ENCODE measurements at regions not wholly inside any gene's neighbourhood (a gene's known extent, or its start where the extent isn't known, plus 50 kb on each side); places are given as distances from the start of the nearest gene placed in this dataset.

DNA sequence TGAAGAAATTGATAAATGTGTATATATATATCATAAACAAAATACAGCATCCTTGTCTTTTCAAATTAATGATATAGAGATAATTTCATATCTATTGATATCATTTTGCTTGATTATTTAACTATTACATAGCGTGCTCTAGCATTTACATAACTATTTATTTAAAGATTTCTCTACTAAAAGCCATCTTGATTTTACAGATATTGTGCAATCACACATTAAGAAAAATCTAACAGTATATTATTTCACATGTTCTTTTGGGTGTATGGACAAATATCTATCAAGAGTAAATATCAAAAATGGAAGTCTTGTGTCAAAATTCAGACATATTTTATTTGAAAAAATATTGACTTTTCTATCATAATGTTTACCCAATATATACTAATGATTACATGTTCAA is 966.8 kb downstream of the SLITRK5 start:
- Histone ChIP-seq H3K4me3 (ENCODE audit: insufficient read depth, low read length, poor library complexity, severe bottlenecking) (no peak overlapping the region), H3K9me3 (ENCODE audit: insufficient read depth, low read length) (peaks cover under 1% of the 10 kb centered on the region; the same call in 1 of the 2 replicates), H3F3A (ENCODE audit: insufficient read depth) (no peaks in the 10 kb centered on the region), H4K20me1 (ENCODE audit: low read depth, low read length) (no peaks in the 10 kb centered on the region), H3K4me2 (ENCODE audit: low read depth, low read length, poor library complexity, severe bottlenecking) (no peak overlapping the region), H3K9ac (ENCODE audit: low read length) (no peak overlapping the region), H3K9me2 (replicated peaks; ENCODE audit: insufficient read depth, low read length) (no peaks in the 10 kb centered on the region), H3K36me3 (ENCODE audit: low read length) (no peaks in the 10 kb centered on the region), H3K27ac (ENCODE audit: low read depth, low read length) (no peak overlapping the region), H3K27me3 (ENCODE audit: low read length) (no peaks in the 10 kb centered on the region), H3K79me2 (ENCODE audit: insufficient read depth, low read length) (no peaks in the 10 kb centered on the region), H2AFZ (ENCODE audit: low read depth, low read length, severe bottlenecking) (no peak overlapping the region)
- TF ChIP-seq EZH2phosphoT487 (conservative IDR thresholded peaks at IDR 0.05; ENCODE audit: low read length), result no peak

DNA sequence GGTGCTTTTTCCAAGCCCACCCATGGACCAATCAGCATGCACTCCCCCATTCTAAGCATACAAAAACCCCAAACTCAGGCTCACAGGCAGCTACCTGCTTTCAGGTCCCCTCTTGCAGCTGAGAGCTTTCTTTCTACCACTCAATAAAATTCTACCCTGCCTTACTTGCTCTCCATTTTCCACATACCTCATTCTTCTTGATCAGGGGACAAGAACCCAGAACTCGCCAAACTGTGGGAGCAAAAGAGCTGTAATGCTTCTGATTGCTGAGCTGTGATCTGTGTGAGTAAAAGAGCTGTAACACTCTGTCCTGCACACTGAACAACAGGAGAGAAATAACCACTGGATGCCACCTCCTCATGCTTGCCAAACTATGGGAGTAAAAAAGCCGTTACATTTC is 972.1 kb downstream of the SLITRK5 start:
- Histone ChIP-seq H4K20me1 (ENCODE audit: low read depth, low read length) (no peaks in the 10 kb centered on the region), H3K27ac (ENCODE audit: low read depth, low read length) (no peak overlapping the region), H3K27me3 (ENCODE audit: low read length) (no peaks in the 10 kb centered on the region), H2AFZ (ENCODE audit: low read depth, low read length, severe bottlenecking) (no peak overlapping the region), H3K4me3 (ENCODE audit: insufficient read depth, low read length, poor library complexity, severe bottlenecking) (no peak overlapping the region), H3K36me3 (ENCODE audit: low read length) (no peaks in the 10 kb centered on the region), H3F3A (ENCODE audit: insufficient read depth) (no peaks in the 10 kb centered on the region), H3K9me2 (replicated peaks; ENCODE audit: insufficient read depth, low read length) (no peaks in the 10 kb centered on the region), H3K9ac (ENCODE audit: low read length) (no peak overlapping the region), H3K9me3 (ENCODE audit: insufficient read depth, low read length) (peaks cover 19% of the 10 kb centered on the region; the same call in 1 of the 2 replicates), H3K4me2 (ENCODE audit: low read depth, low read length, poor library complexity, severe bottlenecking) (no peak overlapping the region), H3K79me2 (ENCODE audit: insufficient read depth, low read length) (no peaks in the 10 kb centered on the region)
- no peak for TF ChIP-seq EZH2phosphoT487 (conservative IDR thresholded peaks at IDR 0.05; ENCODE audit: low read length)
- TF ChIP-seq, protein P1, sequence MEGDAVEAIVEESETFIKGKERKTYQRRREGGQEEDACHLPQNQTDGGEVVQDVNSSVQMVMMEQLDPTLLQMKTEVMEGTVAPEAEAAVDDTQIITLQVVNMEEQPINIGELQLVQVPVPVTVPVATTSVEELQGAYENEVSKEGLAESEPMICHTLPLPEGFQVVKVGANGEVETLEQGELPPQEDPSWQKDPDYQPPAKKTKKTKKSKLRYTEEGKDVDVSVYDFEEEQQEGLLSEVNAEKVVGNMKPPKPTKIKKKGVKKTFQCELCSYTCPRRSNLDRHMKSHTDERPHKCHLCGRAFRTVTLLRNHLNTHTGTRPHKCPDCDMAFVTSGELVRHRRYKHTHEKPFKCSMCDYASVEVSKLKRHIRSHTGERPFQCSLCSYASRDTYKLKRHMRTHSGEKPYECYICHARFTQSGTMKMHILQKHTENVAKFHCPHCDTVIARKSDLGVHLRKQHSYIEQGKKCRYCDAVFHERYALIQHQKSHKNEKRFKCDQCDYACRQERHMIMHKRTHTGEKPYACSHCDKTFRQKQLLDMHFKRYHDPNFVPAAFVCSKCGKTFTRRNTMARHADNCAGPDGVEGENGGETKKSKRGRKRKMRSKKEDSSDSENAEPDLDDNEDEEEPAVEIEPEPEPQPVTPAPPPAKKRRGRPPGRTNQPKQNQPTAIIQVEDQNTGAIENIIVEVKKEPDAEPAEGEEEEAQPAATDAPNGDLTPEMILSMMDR (IDR thresholded peaks at IDR 0.05; ENCODE audit: insufficient read depth, low read length, poor library complexity, severe bottlenecking), result no peak

DNA sequence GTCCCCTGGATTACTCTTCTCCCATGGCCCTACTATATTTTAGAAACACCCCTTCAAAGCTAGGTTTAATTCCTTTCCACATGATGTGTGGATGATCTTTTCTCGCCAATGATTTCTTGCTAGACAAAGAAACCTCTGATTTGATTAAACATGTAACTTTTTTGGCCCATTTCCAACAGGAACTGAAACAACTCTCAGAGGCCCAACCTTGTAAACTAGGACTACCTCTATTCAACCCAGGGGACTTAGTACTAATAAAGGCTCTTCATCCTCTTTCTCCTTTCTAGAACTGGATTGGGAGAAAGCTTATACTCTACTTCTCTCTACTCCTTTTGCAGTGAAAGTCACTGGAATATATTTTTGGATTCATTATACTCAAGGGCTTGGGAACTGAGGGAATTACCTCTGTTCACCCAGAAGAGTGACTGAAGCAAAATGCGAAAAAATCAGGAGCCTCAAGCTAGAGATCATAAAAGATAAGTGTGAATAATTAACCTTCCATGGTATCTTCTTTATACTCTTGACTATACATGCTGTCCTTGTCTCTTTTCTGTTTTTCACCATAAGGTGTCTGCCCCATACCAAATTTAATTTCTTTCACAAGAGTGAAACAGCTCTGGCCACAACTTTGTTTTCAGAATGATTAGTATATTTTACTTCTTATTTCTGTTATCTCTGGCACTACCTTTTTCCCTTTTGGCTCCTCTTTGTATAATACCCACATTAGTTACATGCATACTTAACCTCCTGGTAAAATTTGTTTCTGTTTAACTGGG is 977.6 kb downstream of the SLITRK5 start:
- Histone ChIP-seq H2AFZ (ENCODE audit: low read depth, low read length, severe bottlenecking) (no peak overlapping the region), H3K27me3 (ENCODE audit: low read length) (no peaks in the 10 kb centered on the region), H3K9me2 (replicated peaks; ENCODE audit: insufficient read depth, low read length) (no peaks in the 10 kb centered on the region), H3K27ac (ENCODE audit: low read depth, low read length) (no peak overlapping the region), H3K36me3 (ENCODE audit: low read length) (no peaks in the 10 kb centered on the region), H3F3A (ENCODE audit: insufficient read depth) (no peaks in the 10 kb centered on the region), H3K9ac (ENCODE audit: low read length) (no peak overlapping the region), H3K79me2 (ENCODE audit: insufficient read depth, low read length) (no peaks in the 10 kb centered on the region), H4K20me1 (ENCODE audit: low read depth, low read length) (no peaks in the 10 kb centered on the region), H3K9me3 (ENCODE audit: insufficient read depth, low read length) (peaks cover 10% of the 10 kb centered on the region; the same call in 1 of the 2 replicates), H3K4me2 (ENCODE audit: low read depth, low read length, poor library complexity, severe bottlenecking) (no peak overlapping the region), H3K4me3 (ENCODE audit: insufficient read depth, low read length, poor library complexity, severe bottlenecking) (no peak overlapping the region)
- TF ChIP-seq EZH2phosphoT487 (conservative IDR thresholded peaks at IDR 0.05; ENCODE audit: low read length), result no peak
- TF ChIP-seq, protein P1 (IDR thresholded peaks at IDR 0.05; ENCODE audit: insufficient read depth, low read length, poor library complexity, severe bottlenecking), result no peak

DNA sequence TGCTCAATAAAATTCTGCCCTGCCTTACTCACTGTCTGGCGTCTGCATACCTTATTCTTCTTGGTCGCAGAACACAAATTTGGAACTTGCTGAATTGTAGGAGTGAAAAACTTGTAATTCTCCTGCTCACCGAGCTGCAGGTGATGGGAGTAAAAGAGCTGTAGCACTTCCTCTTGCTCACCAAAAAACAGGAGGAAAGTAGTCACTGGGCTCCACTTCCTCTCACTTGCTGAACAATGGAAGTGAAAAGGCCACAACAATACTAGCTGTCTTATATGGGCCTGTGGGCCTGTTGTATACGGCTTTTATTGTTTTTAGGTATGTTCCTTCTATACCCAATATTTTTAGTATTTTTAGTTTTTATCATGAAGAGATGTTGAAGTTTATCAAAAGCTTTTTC is 978.7 kb downstream of the SLITRK5 start:
- TF ChIP-seq, protein P1 (IDR thresholded peaks at IDR 0.05; ENCODE audit: insufficient read depth, low read length, poor library complexity, severe bottlenecking), result no peak
- no peak for TF ChIP-seq EZH2phosphoT487 (conservative IDR thresholded peaks at IDR 0.05; ENCODE audit: low read length)
- no peaks in the 10 kb centered on the region for H4K20me1 ChIP-seq (ENCODE audit: low read depth, low read length)
- no peaks in the 10 kb centered on the region for H3F3A ChIP-seq (ENCODE audit: insufficient read depth)
- H2AFZ ChIP-seq (ENCODE audit: low read depth, low read length, severe bottlenecking), result no peak overlapping the region
- H3K9me3 ChIP-seq (ENCODE audit: insufficient read depth, low read length), result peaks cover 7% of the 10 kb centered on the region; the same call in 1 of the 2 replicates
- no peak overlapping the region for H3K4me3 ChIP-seq (ENCODE audit: insufficient read depth, low read length, poor library complexity, severe bottlenecking)
- H3K27ac ChIP-seq (ENCODE audit: low read depth, low read length), result no peak overlapping the region
- no peaks in the 10 kb centered on the region for H3K9me2 ChIP-seq (replicated peaks; ENCODE audit: insufficient read depth, low read length)
- H3K27me3 ChIP-seq (ENCODE audit: low read length), result no peaks in the 10 kb centered on the region
- no peaks in the 10 kb centered on the region for H3K79me2 ChIP-seq (ENCODE audit: insufficient read depth, low read length)
- H3K36me3 ChIP-seq (ENCODE audit: low read length), result no peaks in the 10 kb centered on the region
- H3K9ac ChIP-seq (ENCODE audit: low read length), result no peak overlapping the region
- H3K4me2 ChIP-seq (ENCODE audit: low read depth, low read length, poor library complexity, severe bottlenecking), result no peak overlapping the region
